IPS-NIHi11 (cell line): ENCODE measurements at regions not wholly inside any gene's neighbourhood (a gene's known extent, or its start where the extent isn't known, plus 50 kb on each side); places are given as distances from the start of the nearest gene placed in this dataset.

Experiments used
- DNase-seq: peaks from one replicate; pipeline ENCODE4 v3.0.0; 2012; ENCODE audit warnings: mixed read lengths, low spot score

DNA sequence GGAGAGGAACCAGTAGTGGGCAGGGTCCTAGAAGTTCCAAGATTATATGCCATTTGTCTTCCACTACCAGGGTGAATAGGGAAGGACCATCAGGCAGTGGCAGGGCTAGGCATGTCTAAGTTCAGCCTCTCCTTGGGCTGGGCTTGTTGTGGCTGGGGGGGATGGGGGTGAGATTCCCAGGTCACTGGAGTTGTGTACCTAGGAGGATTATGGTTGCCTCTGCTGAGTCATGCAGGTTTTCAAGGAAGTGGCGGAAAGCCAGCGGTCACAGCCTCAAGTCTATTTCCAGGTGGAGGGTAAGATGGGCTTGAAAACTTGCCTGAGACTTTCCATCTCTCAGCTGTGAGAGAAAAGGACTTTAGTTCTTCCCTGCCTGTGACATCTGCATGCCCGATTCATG, 1407.1 kb downstream of the SI start:
- no peak for DNase-seq

DNA sequence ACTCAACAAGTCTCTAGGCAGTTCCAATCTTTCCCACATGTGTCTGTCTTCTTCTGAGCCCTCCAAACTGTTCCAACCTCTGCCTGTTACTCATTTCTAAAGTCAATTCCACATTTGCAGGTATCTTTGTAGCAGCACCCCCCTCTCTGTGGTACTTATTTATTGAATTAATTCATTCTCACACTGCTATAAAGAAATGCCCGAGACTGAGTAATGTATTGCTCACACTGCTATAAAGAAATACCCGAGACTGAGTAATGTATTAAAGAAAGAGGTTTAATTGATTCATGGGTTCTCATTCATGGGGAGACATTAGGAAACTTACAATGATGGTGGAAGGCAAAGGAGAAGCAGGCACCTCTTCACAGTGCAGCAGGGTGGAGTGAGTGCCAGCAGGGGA, 1413.8 kb downstream of the SI start:
- DNase-seq, result no peak

DNA sequence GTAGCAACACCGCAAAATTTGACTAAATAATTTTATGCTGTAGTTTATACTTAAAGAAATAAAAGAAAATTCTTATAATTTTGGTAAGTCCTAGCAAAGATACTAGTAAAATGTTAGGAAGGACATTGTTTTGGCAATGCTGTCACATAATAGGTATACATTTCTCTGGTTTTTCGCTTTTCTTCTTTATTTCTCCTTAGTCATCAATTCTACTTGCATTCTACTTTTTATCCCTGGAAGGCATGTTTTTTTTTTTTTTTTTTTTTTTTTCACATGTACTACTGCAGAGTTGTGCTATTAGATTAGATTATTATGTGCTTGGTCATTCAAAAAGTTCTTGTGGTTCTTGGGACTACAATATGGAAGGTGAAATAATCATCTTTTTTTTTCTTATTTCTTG, 1421.2 kb downstream of the SI start:
- DNase-seq, result no peak

DNA sequence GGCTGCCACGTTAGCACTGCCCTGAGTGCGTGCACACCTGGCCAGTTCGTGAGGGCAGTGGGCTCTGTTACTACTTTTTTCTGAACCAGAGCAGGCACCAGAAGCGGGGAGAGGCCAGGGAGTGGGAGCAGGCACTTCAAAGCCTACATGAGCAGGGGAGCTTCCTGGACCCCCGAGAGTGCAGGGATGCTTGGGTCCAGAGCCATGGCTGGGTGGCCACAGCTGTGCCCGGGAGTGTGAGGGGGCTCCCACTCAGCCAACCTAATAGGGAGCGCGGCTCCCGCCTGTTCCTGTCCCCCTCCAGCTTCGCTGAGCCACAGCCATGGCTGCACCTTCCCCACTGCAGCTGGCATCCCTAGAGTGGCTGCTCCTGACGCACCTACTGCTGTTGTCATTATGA, 1423.3 kb downstream of the SI start:
- no peak for DNase-seq

DNA sequence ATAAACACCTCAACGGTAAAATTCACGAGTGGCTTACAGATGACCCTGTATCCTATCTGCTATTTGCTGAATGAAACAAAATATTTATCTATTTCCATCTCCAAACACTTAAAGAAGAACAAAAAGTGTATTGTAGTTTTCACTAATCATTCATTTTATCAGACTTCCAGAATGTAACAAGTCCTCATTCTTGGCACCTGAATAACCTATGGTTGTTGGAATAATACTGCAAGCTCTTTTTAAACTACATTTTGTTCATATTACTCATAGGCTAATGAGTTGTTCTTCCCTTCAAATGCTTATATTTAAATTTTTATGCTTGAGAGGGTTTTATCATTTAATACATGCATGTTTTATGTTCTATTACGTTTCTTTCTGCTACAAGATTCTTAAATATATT, 1434.1 kb downstream of the SI start:
- no peak for DNase-seq

DNA sequence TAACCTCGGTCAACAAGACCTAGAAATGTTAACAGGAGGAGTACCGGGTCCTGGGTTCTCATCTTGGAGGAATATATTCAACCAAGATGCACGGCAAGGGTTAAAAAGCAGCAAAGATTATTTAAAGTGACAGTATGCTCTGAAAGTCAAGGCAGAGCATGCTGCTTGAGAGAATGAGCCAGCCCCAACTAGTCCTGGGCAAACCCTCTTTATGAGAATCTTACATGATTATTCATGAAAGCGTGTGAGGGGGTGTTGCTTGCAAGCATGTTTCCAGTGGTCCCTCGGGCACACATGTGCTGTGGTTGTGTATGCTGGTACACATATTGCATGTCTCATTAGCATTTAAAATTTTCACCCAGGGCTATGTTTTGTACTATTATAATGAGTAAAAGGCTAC, 1445.6 kb downstream of the SI start:
- no peak for DNase-seq

DNA sequence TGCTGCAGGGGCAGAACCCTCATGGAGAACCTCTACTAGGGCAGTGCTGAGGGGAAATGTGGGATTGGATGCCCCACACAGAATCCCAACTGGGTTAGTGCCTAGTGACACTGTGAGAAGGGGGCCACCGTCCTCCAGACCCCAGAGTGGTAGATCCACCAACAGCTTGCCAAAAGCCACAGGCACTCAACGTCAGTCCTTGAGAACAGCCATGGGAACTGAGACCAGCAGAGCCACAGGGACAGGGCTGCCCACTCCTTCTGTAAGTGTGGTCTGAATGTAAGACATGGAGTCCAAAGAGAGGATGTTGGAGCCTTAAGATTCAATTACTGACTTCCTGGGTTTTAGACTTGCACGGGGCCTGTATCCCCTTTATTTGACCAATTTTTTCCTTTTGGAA, 1451.5 kb downstream of the SI start:
- no peak for DNase-seq

DNA sequence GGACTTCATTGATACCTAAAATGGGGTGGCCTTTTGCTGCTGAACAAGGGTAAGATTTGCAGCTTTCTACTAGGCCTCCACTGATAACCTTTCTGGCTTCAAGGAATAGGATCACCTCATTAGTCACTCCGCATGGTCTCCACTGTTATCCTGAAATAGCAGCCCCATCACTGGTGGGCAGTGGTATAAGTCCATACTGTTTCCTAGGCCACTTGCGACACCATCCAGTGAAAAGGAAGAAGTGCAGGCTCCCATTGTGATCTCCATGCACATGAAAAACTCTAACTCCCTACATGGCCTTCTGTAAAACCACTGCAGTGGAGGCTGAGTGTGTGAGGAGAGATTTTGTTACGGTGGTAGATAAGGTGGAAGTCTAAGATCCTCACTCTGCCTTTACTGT, 1455.9 kb downstream of the SI start:
- peak; percentile 48 for DNase-seq

DNA sequence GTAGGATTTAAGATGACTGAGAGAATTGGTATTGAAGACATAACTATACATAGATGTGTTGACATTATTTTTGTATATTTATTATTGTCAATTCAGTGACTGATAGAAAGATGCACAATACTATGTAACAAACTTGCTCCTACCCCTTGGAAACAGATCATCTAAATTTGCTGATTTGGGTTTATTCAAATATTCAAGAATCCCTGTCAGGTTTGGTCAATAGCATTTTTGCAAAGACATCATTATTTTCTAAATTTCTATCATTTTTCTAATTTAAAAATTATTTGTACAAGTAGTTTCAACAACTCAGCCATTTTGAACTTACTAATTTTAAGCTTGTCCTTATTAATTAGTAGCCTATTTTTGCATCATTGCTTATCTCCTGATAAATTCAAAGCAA, 1463.4 kb downstream of the SI start:
- no peak for DNase-seq

DNA sequence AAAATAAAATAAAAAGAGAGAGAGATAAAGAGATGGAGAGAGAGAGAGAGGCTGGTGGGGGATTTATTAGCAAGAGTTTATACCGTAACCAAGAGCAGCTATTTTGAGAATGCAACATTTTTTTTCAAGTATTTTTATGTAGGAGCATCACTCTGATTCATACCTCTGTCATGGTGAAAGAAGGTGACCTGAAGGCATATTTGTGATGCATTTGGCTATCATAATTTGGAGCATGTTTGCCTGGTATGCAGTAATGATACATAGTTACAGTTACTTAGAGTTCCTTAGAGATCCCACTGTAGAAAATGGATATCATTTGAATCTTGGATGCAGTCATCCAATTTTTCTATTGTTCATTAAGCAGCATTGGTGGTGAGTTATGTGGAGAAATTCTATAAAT, 1472.4 kb downstream of the SI start:
- DNase-seq, result no peak

DNA sequence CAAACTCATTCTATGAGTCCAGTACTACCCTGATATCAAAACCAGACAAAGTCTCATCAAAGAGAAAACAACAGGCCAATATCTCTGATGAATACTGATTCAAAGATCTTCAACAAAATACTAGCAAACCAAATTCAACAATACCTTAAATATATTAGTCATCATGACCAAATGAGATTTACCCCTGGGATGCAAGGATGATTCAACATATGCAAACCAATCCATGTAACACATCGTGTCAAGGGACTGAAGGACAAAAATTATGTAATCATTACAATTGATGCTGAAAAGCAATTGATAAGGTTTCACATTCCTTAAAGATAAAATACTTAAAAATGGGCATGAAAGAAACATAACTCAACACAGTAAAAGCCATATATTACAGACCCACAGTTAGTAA, 1476.9 kb downstream of the SI start:
- DNase-seq, result no peak

DNA sequence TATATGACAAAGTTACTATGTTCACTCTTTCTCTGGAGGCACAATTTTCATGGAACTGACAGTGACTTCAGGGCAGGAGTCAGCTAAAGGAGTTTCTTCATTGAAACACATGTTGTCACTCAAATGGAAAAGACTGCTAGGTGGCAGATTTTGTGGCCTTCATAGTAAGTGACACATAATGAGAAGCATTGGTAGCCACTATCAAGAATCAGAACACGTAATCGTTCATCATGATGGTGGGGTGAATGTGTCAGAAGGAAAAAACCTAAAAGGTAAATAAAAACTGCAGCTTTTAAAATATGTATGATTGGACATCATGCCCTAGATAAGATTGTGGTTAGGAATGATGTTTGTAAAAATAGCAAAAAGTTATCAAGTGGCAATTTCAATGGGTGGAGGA, 1491.0 kb downstream of the SI start:
- no peak for DNase-seq

DNA sequence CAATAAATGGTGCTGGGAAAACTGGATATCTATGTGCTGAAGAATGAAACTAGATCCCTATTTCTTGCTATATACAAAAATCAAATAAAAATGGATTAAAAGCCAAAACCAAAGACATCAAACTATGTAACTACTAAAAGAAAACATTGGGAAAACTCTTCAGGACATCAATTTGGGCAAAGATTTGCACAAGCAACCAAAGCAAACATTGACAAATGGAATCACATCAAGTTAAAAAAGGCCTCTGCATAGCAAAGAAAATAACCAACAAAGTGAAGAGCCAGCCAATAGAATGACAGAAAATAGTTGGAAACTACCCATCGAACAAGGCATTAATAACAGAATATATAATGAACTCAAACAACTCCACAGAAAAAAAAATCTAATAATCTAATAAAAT, 1495.3 kb downstream of the SI start:
- no peak for DNase-seq

DNA sequence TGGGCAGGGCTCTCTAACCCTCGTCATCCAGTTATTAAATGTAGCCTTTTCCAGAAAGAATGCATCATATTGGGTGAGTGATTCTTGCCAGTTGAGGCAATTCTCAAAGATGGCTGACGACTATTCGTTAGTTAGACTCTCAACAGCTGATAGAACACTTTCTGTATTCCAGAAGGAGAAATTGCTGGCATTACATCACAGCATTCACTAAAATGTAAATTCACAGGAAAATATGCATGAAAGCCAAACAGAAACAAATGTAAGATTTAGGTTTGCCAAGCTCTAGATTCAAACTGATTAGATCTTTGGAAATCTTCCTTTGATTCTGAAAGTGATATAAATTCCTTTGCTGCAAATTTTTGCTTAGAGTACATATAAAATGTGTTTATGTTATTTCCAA, 1501.0 kb downstream of the SI start:
- no peak for DNase-seq

DNA sequence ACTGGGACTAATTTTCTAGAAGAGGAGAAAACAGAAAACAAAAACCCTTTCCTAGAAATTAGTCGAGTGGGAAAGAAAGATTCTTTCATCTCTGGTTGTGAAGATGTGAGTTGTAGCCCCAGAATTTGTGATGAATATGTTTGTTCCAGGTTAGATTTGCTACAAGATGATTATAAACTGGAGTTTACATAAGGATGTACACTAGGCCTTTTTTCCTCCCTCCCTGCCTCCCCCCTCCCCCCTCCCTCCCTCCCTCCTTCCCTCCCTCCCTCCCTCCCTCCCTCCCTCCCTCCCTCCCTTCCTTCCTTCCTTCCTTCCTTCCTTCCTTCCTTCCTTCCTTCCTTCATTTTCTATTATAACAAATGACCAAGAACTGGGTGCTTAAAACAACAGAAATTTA, 1502.0 kb downstream of the SI start:
- no peak for DNase-seq

DNA sequence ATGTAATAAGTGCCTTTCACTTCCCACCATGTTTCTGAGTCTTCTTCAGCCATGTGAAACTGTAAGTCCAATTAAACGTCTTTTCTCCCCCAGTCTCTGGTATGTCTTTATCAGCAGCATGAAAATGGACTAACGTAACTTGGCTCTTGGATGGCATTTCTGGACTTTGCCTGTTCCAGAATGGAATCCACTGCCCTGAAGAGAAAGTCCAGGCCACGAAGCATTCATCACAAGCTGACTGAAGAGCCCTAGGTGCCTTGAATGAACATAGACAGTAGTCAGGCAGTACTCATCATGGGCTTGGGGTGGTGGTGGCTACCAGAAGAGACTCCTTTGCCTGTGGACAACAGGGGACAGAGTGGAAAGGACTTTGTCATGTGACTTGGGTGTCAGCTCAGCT, 1505.0 kb downstream of the SI start:
- DNase-seq, result no peak

DNA sequence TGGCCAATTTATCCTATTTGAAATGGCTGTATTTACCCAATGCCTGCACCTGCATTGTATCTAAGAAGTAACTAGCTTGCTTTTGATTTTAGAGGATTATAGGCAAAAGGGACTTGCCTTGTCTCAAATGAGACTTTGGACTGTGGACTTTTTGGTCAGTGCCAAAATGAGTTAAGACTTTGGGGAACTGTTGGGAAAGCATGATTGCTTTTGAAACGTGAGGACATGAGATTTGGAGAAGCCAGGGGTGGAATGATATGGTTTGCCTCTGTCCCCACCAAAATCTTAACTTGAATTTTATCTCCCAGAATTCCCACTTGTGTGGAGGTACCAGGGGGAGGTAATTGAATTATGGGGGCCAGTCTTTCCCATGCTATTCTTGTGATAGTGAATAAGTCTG, 1505.4 kb downstream of the SI start:
- no peak for DNase-seq

DNA sequence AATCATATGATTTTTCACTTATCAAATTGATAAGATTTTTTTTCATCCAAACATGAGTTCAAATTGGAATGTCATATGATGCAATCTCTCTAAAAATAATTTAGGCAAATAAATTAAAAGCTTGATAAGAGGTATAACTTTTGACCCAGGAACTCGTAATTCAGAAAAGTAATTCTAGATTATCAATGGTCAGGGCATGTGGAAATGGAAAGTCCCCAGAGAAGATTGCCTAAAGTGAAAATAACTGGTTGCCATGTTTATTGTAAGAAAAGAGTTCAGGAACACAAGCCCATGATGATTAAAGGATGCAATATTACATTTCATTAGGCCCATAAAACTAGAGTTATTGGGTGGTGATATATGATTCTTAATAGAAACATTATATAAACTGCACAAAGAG, 1514.8 kb downstream of the SI start:
- no peak for DNase-seq

DNA sequence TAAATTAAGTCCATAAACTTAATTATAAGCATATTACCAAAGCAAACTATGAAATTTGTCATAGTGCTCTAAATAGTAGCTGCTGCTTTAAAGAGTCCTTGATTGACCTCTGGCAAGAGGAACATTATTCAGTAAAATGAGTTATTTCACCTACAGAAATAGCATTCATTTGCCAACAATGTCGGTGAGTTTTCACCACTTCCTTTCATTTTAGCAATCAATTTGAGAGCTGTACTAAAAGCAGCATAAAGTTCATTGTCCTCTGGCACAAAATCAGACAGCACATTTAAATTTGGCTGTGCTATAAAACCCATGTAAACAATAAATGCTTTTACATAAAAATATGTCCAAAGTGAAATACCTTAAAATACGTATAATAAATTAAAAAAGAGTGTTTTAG, 1515.7 kb downstream of the SI start:
- no peak for DNase-seq

DNA sequence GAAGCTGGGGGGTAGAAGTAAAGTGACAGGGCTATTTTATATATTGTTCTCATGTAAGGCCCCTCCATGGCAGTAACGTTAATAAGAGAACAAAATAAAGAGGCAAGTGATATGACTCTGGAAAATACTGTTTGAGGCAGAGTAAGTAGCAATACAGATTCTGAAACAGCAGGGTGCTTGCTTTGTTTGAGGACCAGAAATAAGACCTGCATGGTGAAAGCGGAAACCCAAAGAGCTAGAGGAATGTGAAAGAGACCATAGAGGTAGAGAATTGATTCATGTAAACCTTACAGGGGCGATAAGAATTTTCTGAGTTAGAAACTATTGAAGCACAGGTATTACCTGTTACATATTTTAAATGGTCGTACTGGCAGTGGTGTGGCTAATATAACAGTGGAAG, 1517.1 kb downstream of the SI start:
- DNase-seq, result peak; percentile 7

DNA sequence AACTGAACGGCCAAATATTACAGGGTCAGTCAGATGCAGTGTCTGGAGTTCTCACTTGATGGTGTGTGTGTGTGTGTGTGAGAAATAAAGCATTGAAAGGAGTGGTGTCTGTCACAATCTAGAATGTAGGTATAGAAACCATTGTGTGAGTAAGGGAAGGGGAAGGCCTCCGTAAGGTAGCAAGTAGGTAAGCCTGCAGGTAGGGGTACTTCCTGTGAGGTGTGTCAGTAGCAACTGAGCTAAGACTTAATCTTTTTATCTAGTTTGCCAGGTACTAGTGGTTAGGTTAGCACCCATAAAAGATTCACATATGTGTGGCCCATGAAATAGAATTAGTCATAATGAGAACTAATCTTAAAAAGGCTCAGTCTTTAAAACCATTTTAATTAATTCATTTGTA, 1517.8 kb downstream of the SI start:
- DNase-seq, result no peak

DNA sequence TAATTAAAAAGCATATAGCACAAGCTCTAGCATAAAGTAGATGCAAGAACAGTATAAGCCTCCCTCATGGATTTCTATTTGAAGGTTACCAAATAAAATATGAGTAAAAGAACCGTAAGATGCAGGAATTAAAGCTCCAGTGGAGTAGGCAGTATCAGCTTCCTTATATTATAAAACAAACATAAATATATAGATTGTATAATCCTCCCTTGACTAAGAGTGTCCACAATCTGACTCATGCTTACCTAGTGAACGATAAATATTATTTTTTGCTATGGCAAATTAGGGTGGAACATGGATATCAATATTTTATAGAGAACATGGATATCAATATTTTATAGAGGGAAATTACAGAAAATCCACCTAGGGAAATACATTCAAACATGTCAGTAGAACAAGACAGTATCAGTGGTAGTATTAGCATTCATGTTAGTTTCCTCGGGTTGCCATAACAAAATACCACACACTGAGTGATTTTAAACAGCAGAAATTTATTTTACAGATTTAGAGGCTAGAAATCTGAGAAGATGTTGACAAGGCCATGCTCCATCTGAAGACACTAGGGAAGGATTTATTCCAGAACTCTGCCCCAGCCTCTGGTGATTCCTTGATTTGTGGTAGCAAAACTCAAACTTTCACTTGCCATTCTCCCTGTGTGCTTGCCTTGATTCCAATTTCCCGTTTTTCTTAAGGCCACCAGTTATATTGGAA, 1521.3 kb downstream of the SI start:
- DNase-seq, result no peak

DNA sequence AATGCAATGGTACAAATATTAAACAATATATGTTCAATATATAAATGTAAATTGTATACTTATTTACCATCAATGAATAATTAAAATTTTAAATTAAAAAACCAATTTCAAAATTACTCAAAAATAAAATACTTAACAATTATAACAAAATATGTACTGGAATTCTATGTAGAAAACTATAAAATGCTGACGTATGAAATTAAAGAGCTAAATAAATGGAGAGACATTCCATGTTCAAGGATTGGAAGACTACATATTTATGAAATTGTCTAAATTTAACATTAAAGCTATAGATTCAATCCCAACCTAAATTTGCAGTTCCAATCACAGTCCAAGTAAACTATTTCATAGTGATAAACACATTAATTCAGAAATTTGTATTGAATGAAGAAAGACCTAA, 1522.4 kb downstream of the SI start:
- DNase-seq, result no peak

DNA sequence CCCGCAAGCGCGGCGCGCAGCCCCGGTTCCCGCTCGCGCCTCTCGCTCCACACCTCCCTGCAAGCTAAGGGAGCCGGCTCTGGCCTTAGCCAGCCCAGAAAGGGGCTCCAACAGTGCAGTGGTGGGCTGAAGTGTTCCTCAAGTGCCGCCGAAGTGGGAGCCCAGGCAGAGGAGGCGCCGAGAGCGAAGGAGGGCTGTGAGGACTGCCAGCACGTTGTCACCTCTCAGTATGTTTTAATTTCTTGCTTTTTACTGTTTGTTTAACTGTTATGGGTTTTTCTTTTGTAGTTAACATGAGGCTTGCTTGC, 1525.7 kb downstream of the SI start:
- DNase-seq, result no peak
